IMR-90 (cell line): ENCODE measurements at regions not wholly inside any gene's neighbourhood (a gene's known extent, or its start where the extent isn't known, plus 50 kb on each side); places are given as distances from the start of the nearest gene placed in this dataset.

Source experiments
- ATAC-seq: fragments of 200-7000 bp; cut with Tn5 transposase; 2 replicates; pipeline ENCODE4 v1.9.1; 2020; ENCODE audit warnings: low read depth, mild to moderate bottlenecking, moderate library complexity
- BruUV-seq: library from RNA; stranded (reverse); fragments of 400-500 nt; replicated peaks from 2 replicates; lab custom pipeline; 2021; lab: Mats Ljungman, UMichigan
- CTCF ChIA-PET: fragments of 300-600 bp; formaldehyde crosslinking; extraction: SDS; loops from one replicate; lab custom pipeline; 2021; ENCODE audit warnings: antibody characterized with exemption; lab: Yijun Ruan, JAX
- POLR2A ChIA-PET: fragments of 300-600 bp; sonication (Branson Sonifier 250); formaldehyde crosslinking; loops from one replicate; lab custom pipeline; 2022; ENCODE audit warnings: antibody characterized with exemption; ENCODE audit not compliant: unreplicated experiment; lab: Charles Lee
- DNase-seq: peaks from one replicate; pipeline ENCODE4 v3.0.0; 2013
- H2AFZ ChIP-seq: replicated peaks from 2 replicates; pipeline ENCODE3; 2013; ENCODE audit warnings: low read length, mild to moderate bottlenecking; ENCODE audit not compliant: poor library complexity
- H2AK5ac ChIP-seq: 2 replicates; pipeline ENCODE4 v1.6.1; 2013; ENCODE audit warnings: low read depth, low read length, inconsistent platforms
- H2AK9ac ChIP-seq: replicated peaks from 2 replicates; pipeline ENCODE3; 2013; ENCODE audit warnings: mild to moderate bottlenecking, low read depth, low read length, moderate library complexity; ENCODE audit not compliant: poor library complexity
- H2BK120ac ChIP-seq: 2 replicates; pipeline ENCODE4 v1.6.1; 2013; ENCODE audit warnings: low read depth, low read length, inconsistent platforms
- H2BK15ac ChIP-seq: 3 replicates; pipeline ENCODE4 v1.6.1; 2013; ENCODE audit warnings: low read depth, low read length, inconsistent platforms
- H2BK20ac ChIP-seq: 2 replicates; pipeline ENCODE4 v1.6.1; 2013; ENCODE audit warnings: low read depth, mild to moderate bottlenecking, inconsistent platforms, low read length, moderate library complexity
- H2BK5ac ChIP-seq: 2 replicates; pipeline ENCODE4 v1.6.1; 2013; ENCODE audit warnings: mild to moderate bottlenecking, low read depth, low read length, inconsistent platforms; ENCODE audit not compliant: poor library complexity, severe bottlenecking
- H3K14ac ChIP-seq: replicated peaks from 2 replicates; pipeline ENCODE4 v1.6.1; 2013; ENCODE audit warnings: low read depth, low read length, inconsistent platforms
- H3K18ac ChIP-seq: 2 replicates; pipeline ENCODE4 v1.6.1; 2013; ENCODE audit warnings: low read depth, low read length, control low read depth
- H3K23ac ChIP-seq: 2 replicates; pipeline ENCODE4 v1.6.1; 2013; ENCODE audit warnings: low read depth, low read length, inconsistent platforms
- H3K27ac ChIP-seq: 2 replicates; pipeline ENCODE4 v1.5.1; 2013; ENCODE audit warnings: mild to moderate bottlenecking, control low read depth, low read length; ENCODE audit not compliant: insufficient read depth
- H3K27me3 ChIP-seq: 2 replicates; pipeline ENCODE4 v1.6.1; 2013; ENCODE audit warnings: low read length; ENCODE audit not compliant: control insufficient read depth, insufficient read depth
- H3K36me3 ChIP-seq: 2 replicates; pipeline ENCODE4 v1.6.1; 2013; ENCODE audit warnings: low read length, mixed read lengths; ENCODE audit not compliant: control insufficient read depth, insufficient read depth
- H3K4ac ChIP-seq: 2 replicates; pipeline ENCODE4 v1.6.1; 2013; ENCODE audit warnings: low read depth, low read length, inconsistent platforms
- H3K4me1 ChIP-seq: 2 replicates; pipeline ENCODE4 v1.6.1; 2013; ENCODE audit warnings: low read length, mixed read lengths; ENCODE audit not compliant: control insufficient read depth, insufficient read depth
- H3K4me2 ChIP-seq: 2 replicates; pipeline ENCODE4 v1.6.1; 2013; ENCODE audit warnings: low read depth, mild to moderate bottlenecking, control low read depth, low read length, moderate library complexity
- H3K4me3 ChIP-seq: 2 replicates; pipeline ENCODE4 v1.5.1; 2013; ENCODE audit warnings: low read depth, mild to moderate bottlenecking, control low read depth, low read length, moderate library complexity; ENCODE audit not compliant: insufficient read depth
- H3K56ac ChIP-seq: 2 replicates; pipeline ENCODE4 v1.6.1; 2013; ENCODE audit warnings: low read length, inconsistent platforms; ENCODE audit not compliant: insufficient read depth; ENCODE audit errors: extremely low read depth
- H3K79me1 ChIP-seq, 2 experiments: 2 replicates each; pipeline ENCODE4 v1.6.1; 2013; ENCODE audit warnings: low read length in 2 of 2, inconsistent platforms in 1 of 2, low read depth in 1 of 2
- H3K9ac ChIP-seq: 2 replicates; pipeline ENCODE4 v1.6.1; 2013; ENCODE audit warnings: low read depth, low read length, control low read depth
- H3K9me1 ChIP-seq: 2 replicates; pipeline ENCODE4 v1.6.1; 2013; ENCODE audit warnings: low read length, inconsistent platforms; ENCODE audit not compliant: insufficient read depth
- H3K9me3 ChIP-seq: 2 replicates; pipeline ENCODE4 v1.6.1; 2013; ENCODE audit warnings: low read length; ENCODE audit not compliant: control insufficient read depth, insufficient read depth
- H4K20me1 ChIP-seq: 2 replicates; pipeline ENCODE4 v1.6.1; 2013; ENCODE audit warnings: low read length, inconsistent platforms; ENCODE audit not compliant: insufficient read depth
- H4K5ac ChIP-seq: 2 replicates; pipeline ENCODE4 v1.6.1; 2013; ENCODE audit warnings: mild to moderate bottlenecking, low read depth, low read length, control low read depth
- H4K8ac ChIP-seq, 2 experiments: 2 replicates each; pipeline ENCODE4 v1.6.1; 2013; ENCODE audit warnings: low read depth in 2 of 2, low read length in 2 of 2, control low read depth in 1 of 2, inconsistent platforms in 1 of 2
- H4K91ac ChIP-seq: 2 replicates; pipeline ENCODE4 v1.6.1; 2013; ENCODE audit warnings: low read depth, low read length, inconsistent platforms; ENCODE audit not compliant: insufficient read depth
- BHLHE40 ChIP-seq: fragments of 150-350 bp; IDR thresholded peaks from 2 replicates; pipeline ENCODE4 v1.6.1; 2016; ENCODE audit warnings: mild to moderate bottlenecking, low read depth, low read length
- CEBPB ChIP-seq: IDR thresholded peaks from 2 replicates; pipeline ENCODE4 v1.6.1; 2012; ENCODE audit warnings: low read depth, low read length, improper control_type of control experiment
- CHD1 ChIP-seq: IDR thresholded peaks from 2 replicates; pipeline ENCODE4 v1.6.1; 2012; ENCODE audit warnings: low read depth, low read length, improper control_type of control experiment
- FOS ChIP-seq: fragments of 150-350 bp; IDR thresholded peaks from 2 replicates; pipeline ENCODE4 v1.6.1; 2016; ENCODE audit warnings: low read depth, low read length
- MXI1 ChIP-seq: IDR thresholded peaks from 2 replicates; pipeline ENCODE4 v1.6.1; 2012; ENCODE audit warnings: low read depth, mild to moderate bottlenecking, low read length, moderate library complexity, borderline replicate concordance
- NFE2L2 ChIP-seq: fragments of 150-350 bp; IDR thresholded peaks from 2 replicates; pipeline ENCODE4 v1.6.1; 2016; ENCODE audit warnings: low read depth, mild to moderate bottlenecking, low read length
- RCOR1 ChIP-seq: IDR thresholded peaks from 2 replicates; pipeline ENCODE4 v1.6.1; 2012; ENCODE audit warnings: mild to moderate bottlenecking, low read length, improper control_type of control experiment; ENCODE audit not compliant: insufficient replicate concordance
- USF2 ChIP-seq: fragments of 150-350 bp; IDR thresholded peaks from 2 replicates; pipeline ENCODE4 v1.6.1; 2017; ENCODE audit warnings: mild to moderate bottlenecking, antibody characterized with exemption, low read length, low read depth
- WGBS, 2 experiments: methylation state at CpG; one replicate each; pipeline versions ENCODE4 v1.1.5 to v1.1.7; 2013; ENCODE audit warnings: missing lambda C conversion rate in 2 of 2; ENCODE audit not compliant: insufficient read length in 1 of 2; ENCODE audit errors: extremely low coverage in 2 of 2; 5-methylcytosine and 5-hydroxymethylcytosine counted together
- dilution Hi-C: fragments of 300-500 bp; cut with HindIII; formaldehyde crosslinking; loops from one replicate; pipeline ENCODE4 v1.14.3; 2018; ENCODE audit warnings: low sequenced_read_pairs; ENCODE audit not compliant: unreplicated experiment
- in situ Hi-C: fragments of 300-500 bp; cut with MboI; formaldehyde crosslinking; loops from 3 replicates; pipeline ENCODE4 v1.14.3; 2019; ENCODE audit warnings: low sequenced_read_pairs, inconsistent platforms, mixed read lengths
- intact Hi-C: fragments of 100-400 bp; cut with micrococcal nuclease; formaldehyde crosslinking; loops from 2 replicates; pipeline ENCODE4 v1.10.0; 2022

- dilution Hi-C loops (no loop called here), intact Hi-C loops (no loop called here), in situ Hi-C loops (no loop called here)
- no peak overlapping the region for H3K4me2 ChIP-seq
- no peak overlapping the region for H3K18ac ChIP-seq
- H4K20me1 ChIP-seq, result no peaks in the 10 kb centered on the region
- H4K91ac ChIP-seq, result no peak overlapping the region
- H2BK15ac ChIP-seq, result no peak overlapping the region
- H3K56ac ChIP-seq, result no peak overlapping the region
- no CpG with 5 or more reads among the region's 2 CpGs for WGBS, 2 experiments
- no peak overlapping the region for H4K5ac ChIP-seq
- TF ChIP-seq CHD1 (no peak), RCOR1 (no peak), FOS (no peak), USF2 (no peak), CEBPB (no peak), MXI1 (no peak), BHLHE40 (no peak), NFE2L2 (no peak)
- DNase-seq (no peak), ATAC-seq (no peak)
- H3K9me3 ChIP-seq, result peaks cover 2% of the 10 kb centered on the region; the same call in 1 of the 2 replicates
- H3K27ac ChIP-seq, result no peak overlapping the region
- H3K79me1 ChIP-seq, result no peaks in the 10 kb centered on the region
- H4K8ac ChIP-seq, result no peak overlapping the region
- H3K9ac ChIP-seq, result no peak overlapping the region
- H3K4me3 ChIP-seq, result no peak overlapping the region
- H2BK120ac ChIP-seq, result no peak overlapping the region
- no peaks in the 10 kb centered on the region for H3K36me3 ChIP-seq
- H2AK5ac ChIP-seq, result no peak overlapping the region
- H3K14ac ChIP-seq, result no peak overlapping the region
- no peaks in the 10 kb centered on the region for H3K9me1 ChIP-seq
- H2AFZ ChIP-seq, result no peak overlapping the region
- ChIA-PET POLR2A (no interaction called here), CTCF (no interaction called here)
- no peak overlapping the region for H3K4ac ChIP-seq
- no peaks in the 10 kb centered on the region for H3K4me1 ChIP-seq
- no TSS peak for BruUV-seq
- H2AK9ac ChIP-seq, result no peak overlapping the region
- H2BK5ac ChIP-seq, result no peak overlapping the region
- no peak overlapping the region for H3K23ac ChIP-seq
- no peaks in the 10 kb centered on the region for H3K27me3 ChIP-seq
- no peak overlapping the region for H2BK20ac ChIP-seq
Measured at GRCh38 chr10:64159910-64160872, 639.0 kb downstream of the REEP3 start.
